ACHN (cell line): ENCODE measurements at regions not wholly inside any gene's neighbourhood (a gene's known extent, or its start where the extent isn't known, plus 50 kb on each side); places are given as distances from the start of the nearest gene placed in this dataset.

ENCODE experiments used
- DNase-seq: peaks from one replicate; pipeline ENCODE4 v3.0.0-alpha.2; 2015
- in situ Hi-C: cut with HindIII; loops from 2 replicates; pipeline ENCODE4 v1.10.0; 2017; ENCODE audit warnings: low sequenced_read_pairs, low pct_ligation_motif_present, low pct_unique_long_range_greater_than_20kb

- no peak for DNase-seq
- in situ Hi-C loops: no loop called here
Measured at GRCh38 chr6:113381959-113382358, 475.2 kb upstream of the MARCKS start.

GRCh38 chr6:113383701-113384100 lies 473.4 kb upstream of the MARCKS start:
- DNase-seq: no peak
- in situ Hi-C loops: no loop called here

GRCh38 chr6:113385020-113385431 lies 472.1 kb upstream of the MARCKS start:
- in situ Hi-C loops: no loop called here
- DNase-seq: no peak

DNA sequence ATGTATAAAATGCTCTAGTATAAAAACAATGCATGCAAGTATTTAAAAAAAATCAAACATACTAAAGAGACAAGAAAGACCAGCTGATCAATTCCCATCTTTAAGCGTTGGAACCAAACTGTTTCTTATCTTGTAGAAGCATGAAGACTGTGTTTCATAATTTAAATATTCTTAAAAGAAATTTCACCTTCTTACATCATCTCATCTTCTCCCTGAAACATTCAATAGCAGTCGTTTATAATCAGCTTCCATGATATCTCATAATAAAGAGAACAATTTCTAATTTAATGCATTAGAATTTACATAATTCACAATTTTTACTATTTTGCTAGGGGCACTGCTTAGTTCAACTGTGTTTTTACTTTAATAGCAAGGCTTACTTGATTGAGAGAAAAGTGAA lies 468.1 kb upstream of the MARCKS start:
- no peak for DNase-seq
- in situ Hi-C loops: no loop called here

- no peak for DNase-seq
- in situ Hi-C loops: no loop called here
Measured at GRCh38 chr6:113392551-113393055, 464.5 kb upstream of the MARCKS start.

DNA sequence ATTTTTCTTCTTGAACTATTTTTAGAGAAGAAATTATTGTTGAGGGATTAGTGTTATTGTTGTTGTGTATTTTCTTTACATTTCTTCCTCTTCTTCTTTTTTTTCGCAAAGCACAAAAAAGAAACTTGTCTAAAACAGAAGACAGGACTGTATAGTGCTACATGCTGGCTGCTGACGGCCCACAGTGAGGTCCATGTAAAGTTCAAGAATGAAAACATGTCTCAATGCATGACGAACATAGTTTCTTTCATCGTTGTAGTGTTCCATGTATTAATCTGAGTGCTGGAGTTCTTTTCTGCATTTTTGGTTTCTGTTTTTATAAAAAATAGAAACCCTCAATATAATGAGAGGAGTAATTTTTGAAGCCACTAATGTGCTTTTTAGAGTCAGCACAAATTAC lies 462.9 kb upstream of the MARCKS start:
- DNase-seq: no peak
- in situ Hi-C loops: no loop called here

DNA sequence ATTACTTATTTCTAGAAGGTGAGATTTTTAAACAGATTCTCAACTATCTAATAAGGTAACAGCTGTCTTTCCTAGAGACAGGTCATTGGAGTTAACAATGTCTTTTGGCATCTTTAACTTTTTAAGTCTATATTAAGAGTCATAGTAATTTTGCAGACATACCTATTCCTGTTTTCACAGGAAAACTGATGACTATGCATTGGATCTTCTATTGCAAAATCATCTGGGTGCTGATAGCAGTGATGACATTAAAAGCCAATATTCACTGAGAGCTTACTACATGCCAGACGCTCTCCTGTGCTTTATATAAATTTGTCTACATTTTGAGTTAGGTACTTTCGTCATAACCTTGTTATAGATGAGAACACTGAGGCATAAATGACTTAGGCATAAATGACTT lies 462.4 kb upstream of the MARCKS start:
- no peak for DNase-seq
- in situ Hi-C loops: no loop called here

GRCh38 chr6:113396730-113397129 lies 460.4 kb upstream of the MARCKS start:
- DNase-seq: no peak
- in situ Hi-C loops: no loop called here

DNA sequence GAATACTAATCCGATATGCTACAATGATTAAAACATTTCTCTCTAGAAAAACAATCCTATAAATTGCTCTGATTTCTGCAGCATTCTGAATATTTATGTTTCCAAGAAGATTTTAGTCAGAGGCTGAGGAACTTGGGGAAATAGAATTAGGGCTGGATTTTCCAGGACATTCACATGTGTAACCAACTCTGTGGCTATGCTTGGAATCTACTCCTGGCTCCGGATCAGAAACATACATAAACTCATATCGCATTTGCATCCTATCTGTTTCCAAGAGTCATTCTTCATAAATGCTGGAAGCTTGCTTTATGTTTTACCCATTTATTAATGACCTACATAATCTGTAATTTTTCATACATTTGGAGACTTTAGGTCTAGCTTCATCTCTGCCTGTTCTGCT lies 459.9 kb upstream of the MARCKS start:
- in situ Hi-C loops: no loop called here
- no peak for DNase-seq

- no peak for DNase-seq
- in situ Hi-C loops: no loop called here
Measured at GRCh38 chr6:113401231-113401630, 455.9 kb upstream of the MARCKS start.

- DNase-seq: no peak
- in situ Hi-C loops: no loop called here
Measured at GRCh38 chr6:113402544-113402943, 454.6 kb upstream of the MARCKS start.

GRCh38 chr6:113403966-113404595 lies 453.1 kb upstream of the MARCKS start:
- in situ Hi-C loops: no loop called here
- no peak for DNase-seq

GRCh38 chr6:113405326-113406047 lies 451.7 kb upstream of the MARCKS start:
- no peak for DNase-seq
- in situ Hi-C loops: no loop called here

DNA sequence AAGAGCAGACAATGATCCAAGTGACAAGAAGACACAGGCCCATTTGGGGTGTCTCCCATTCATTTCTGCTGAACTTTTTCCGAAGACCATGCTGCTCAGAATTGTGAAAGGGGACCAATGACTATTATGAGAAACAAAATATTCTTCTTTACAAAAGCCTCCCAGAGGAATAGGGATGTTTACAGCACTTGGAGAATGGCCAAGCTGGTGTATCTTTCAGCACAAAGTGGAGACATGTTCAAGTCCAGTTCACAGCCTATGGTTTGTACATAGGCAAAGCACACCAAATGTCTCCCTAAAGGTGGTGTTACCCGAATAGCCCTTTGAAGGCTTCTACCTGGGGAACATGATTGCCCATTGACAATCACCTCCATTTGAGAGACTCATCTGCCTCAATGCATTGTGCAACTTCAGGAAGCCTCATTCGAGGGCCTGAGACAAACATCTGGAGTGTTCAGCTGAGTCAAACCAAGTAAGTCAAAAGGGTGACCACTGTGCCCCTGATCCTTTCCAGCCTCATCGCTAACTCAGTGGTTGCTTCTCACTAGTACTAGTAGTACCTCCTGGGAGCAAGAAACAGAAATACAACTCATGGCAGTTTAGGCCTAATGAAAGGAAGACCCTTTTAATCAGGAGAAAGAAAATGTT lies 451.0 kb upstream of the MARCKS start:
- in situ Hi-C loops: no loop called here
- DNase-seq: no peak

DNA sequence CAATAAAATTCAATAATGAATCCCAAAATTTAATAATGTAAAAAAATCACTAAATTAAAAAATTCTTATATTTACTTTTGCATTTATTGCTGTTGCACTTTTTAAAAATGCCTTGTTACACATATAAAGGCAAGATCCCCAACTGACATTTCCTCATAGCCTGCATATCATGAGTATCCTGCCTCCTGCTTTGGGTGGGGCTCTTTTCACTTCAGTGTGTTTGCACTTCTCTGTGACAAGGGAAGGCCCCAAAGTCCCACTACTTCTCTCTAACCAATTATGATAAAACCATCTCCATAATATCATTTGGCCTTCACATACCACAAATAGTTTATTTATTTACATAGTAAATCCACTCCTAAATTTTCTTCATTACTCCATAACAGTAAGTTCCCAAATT lies 446.1 kb upstream of the MARCKS start:
- DNase-seq: no peak
- in situ Hi-C loops: no loop called here

GRCh38 chr6:113412589-113413357 lies 444.4 kb upstream of the MARCKS start:
- DNase-seq: no peak
- in situ Hi-C loops: no loop called here

DNA sequence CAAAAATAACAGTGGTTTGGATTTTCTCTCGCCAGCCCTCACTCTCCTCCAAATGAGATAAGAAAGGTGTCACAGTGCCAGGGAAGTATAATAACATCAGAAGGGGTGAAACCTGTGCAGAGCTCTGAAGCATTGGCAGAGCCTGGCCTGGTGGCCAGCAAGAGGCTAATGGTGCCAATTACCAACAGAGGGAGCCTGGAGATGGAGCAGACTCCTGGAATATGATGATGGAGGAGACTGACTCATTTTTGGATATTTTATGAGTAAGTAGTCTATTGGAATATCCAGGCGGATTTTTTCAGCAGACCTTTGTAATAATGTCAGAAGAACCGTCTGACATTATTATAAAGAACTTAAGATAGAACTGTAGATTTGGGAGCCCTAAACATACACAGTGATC lies 442.6 kb upstream of the MARCKS start:
- in situ Hi-C loops: no loop called here
- peak; percentile 73 for DNase-seq

DNA sequence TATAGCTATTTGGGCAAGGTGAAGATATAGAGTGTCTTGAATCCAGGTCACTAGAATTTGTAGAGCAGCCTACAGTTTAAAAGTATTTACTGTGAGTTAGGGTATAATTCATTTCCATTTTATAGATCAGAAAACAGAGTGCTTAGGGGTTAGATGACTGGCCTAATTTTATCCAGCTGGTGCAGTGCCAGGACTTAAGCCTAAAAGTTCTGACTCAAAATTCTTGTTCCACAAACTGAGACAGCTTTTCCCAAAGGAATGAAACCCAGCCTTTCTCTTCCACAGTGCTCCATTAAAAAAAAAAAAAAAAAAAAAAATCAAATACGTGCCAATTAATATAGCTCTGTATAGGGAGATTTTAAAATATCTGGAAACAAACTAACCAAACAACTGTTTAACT lies 441.0 kb upstream of the MARCKS start:
- no peak for DNase-seq
- in situ Hi-C loops: no loop called here

- in situ Hi-C loops: no loop called here
- no peak for DNase-seq
Measured at GRCh38 chr6:113420290-113420689, 436.9 kb upstream of the MARCKS start.
